ENCODE measurements at regions not wholly inside any gene's neighbourhood (a gene's known extent, or its start where the extent isn't known, plus 50 kb on each side); places are given as distances from the start of the nearest gene placed in this dataset.

DNA sequence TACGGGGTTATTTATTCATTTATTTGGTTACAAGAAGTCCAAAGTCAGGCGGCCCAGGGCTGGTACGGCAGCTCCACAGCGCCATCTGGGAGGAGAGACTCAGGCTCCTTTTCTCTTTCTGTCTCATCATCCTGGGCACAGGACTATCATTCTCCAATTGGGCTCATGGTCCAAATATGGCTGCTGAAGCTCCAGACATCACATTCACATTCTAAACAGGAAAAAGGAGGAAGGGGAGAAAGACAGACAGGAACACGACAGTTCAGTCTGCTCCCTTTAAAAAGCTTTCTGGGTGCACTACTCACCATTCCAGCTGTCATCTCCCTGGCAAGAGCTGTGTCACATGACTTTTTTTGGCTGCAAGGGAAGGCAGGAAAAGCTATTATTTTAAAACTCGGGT is 74.4 kb upstream of the PDZD8 start:
- Histone ChIP-seq H3K27me3 (no peaks in the 10 kb centered on the region), H3K4me3 (no peak overlapping the region), H3K36me3 (no peaks in the 10 kb centered on the region), H3K9me3 (no peaks in the 10 kb centered on the region), H3K27ac (no peak overlapping the region), H3K4me1 (peaks cover 0 to 21% (median 5%) of the 10 kb centered on the region in 4 donors)
- TF ChIP-seq, protein P1, sequence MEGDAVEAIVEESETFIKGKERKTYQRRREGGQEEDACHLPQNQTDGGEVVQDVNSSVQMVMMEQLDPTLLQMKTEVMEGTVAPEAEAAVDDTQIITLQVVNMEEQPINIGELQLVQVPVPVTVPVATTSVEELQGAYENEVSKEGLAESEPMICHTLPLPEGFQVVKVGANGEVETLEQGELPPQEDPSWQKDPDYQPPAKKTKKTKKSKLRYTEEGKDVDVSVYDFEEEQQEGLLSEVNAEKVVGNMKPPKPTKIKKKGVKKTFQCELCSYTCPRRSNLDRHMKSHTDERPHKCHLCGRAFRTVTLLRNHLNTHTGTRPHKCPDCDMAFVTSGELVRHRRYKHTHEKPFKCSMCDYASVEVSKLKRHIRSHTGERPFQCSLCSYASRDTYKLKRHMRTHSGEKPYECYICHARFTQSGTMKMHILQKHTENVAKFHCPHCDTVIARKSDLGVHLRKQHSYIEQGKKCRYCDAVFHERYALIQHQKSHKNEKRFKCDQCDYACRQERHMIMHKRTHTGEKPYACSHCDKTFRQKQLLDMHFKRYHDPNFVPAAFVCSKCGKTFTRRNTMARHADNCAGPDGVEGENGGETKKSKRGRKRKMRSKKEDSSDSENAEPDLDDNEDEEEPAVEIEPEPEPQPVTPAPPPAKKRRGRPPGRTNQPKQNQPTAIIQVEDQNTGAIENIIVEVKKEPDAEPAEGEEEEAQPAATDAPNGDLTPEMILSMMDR (IDR thresholded peaks at IDR 0.05), result no peak
- intact Hi-C loops (cut with DNase I; ENCODE audit: low total_unique reads), result no loop called here
- no peak for DNase-seq

GRCh38 chr10:117448802-117449201 is 73.6 kb upstream of the PDZD8 start:
- no peak overlapping the region for H3K27ac ChIP-seq
- DNase-seq, result no peak
- no peaks in the 10 kb centered on the region for H3K9me3 ChIP-seq
- H3K27me3 ChIP-seq, result no peaks in the 10 kb centered on the region
- TF ChIP-seq, protein P1 (IDR thresholded peaks at IDR 0.05), result no peak
- intact Hi-C loops (cut with DNase I; ENCODE audit: low total_unique reads), result no loop called here
- H3K36me3 ChIP-seq, result no peaks in the 10 kb centered on the region
- no peak overlapping the region for H3K4me3 ChIP-seq
- peaks cover 0 to 21% (median 5%) of the 10 kb centered on the region in 4 donors for H3K4me1 ChIP-seq

GRCh38 chr10:117445992-117446391 is 70.8 kb upstream of the PDZD8 start:
- TF ChIP-seq, protein P1 (IDR thresholded peaks at IDR 0.05), result no peak
- no peak for DNase-seq
- no peaks in the 10 kb centered on the region for H3K27me3 ChIP-seq
- peaks cover 0 to 40% (median 25%) of the 10 kb centered on the region in 4 donors for H3K4me1 ChIP-seq
- no peak overlapping the region for H3K4me3 ChIP-seq
- intact Hi-C loops (cut with DNase I; ENCODE audit: low total_unique reads), result no loop called here
- no peak overlapping the region for H3K27ac ChIP-seq
- H3K36me3 ChIP-seq, result no peaks in the 10 kb centered on the region
- H3K9me3 ChIP-seq, result no peaks in the 10 kb centered on the region

DNA sequence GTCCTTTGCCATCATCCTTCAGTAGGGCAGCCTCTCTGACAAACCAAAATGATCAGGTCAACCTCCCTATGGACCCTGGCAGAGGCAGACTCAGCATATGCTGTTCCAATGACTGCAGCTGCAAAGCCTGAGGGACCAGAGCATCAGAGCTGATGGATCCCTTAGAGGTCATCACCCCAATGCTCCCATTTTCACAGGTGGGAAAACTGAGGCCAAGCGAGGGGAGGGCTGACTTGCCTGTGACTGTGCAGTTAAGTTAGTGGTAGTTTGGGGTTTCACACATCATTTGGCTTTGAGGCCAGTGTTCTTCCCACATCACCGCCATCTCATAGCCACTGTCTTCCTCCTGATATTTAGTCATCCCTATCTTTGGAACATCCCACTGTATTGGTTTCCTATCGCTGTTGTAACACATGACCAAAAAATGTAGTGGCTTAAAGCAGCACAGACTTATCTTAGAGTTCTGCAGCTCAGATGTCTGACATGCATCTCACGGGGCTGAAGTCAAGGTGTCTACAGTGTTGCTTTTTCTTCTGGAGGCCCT is 69.3 kb upstream of the PDZD8 start:
- intact Hi-C loops (cut with DNase I; ENCODE audit: low total_unique reads), result loop anchor here (5.0 kb wide), 1 partner anchor 93 kb away; no protein-coding TSS in a partner anchor
- H3K4me3 ChIP-seq, result no peak overlapping the region
- no peaks in the 10 kb centered on the region for H3K9me3 ChIP-seq
- H3K27me3 ChIP-seq, result no peaks in the 10 kb centered on the region
- peaks cover 0 to 30% (median 22%) of the 10 kb centered on the region in 4 donors for H3K4me1 ChIP-seq
- DNase-seq, result no peak
- no peaks in the 10 kb centered on the region for H3K36me3 ChIP-seq
- H3K27ac ChIP-seq, result no peak overlapping the region
- TF ChIP-seq, protein P1 (IDR thresholded peaks at IDR 0.05), result no peak

GRCh38 chr10:117443686-117444041 is 68.4 kb upstream of the PDZD8 start:
- peaks cover 0 to 29% (median 22%) of the 10 kb centered on the region in 4 donors for H3K4me1 ChIP-seq
- TF ChIP-seq, protein P1 (IDR thresholded peaks at IDR 0.05), result no peak
- DNase-seq, result no peak
- H3K27ac ChIP-seq, result no peak overlapping the region
- no peaks in the 10 kb centered on the region for H3K36me3 ChIP-seq
- H3K9me3 ChIP-seq, result no peaks in the 10 kb centered on the region
- no peak overlapping the region for H3K4me3 ChIP-seq
- intact Hi-C loops (cut with DNase I; ENCODE audit: low total_unique reads), result loop anchor here (5.0 kb wide), 1 partner anchor 94 kb away; no protein-coding TSS in a partner anchor
- no peaks in the 10 kb centered on the region for H3K27me3 ChIP-seq
